Astrocyte (in vitro differentiated cells and primary cell): ENCODE measurements at regions not wholly inside any gene's neighbourhood (a gene's known extent, or its start where the extent isn't known, plus 50 kb on each side); places are given as distances from the start of the nearest gene placed in this dataset.
A peak's percentile ranks its signal among the peaks of the same experiment; 100 is the strongest.

Experiments
- DNase-seq: peaks from one replicate; pipeline ENCODE4 v3.0.0-alpha.2; 2010; ENCODE audit warnings: low read depth
- FAIRE-seq: peaks from 2 replicates; lab custom pipeline; 2011; peaks lifted over from hg19 to GRCh38; lab: Jason Lieb, UNC
- H2AFZ ChIP-seq: 2 replicates; pipeline ENCODE4 v1.6.0; 2012; ENCODE audit warnings: low read depth, low read length, inconsistent platforms
- H3K27ac ChIP-seq: 2 replicates; pipeline ENCODE4 v1.5.1; 2011; ENCODE audit warnings: low read depth, low read length, inconsistent platforms
- H3K27me3 ChIP-seq: 2 replicates; pipeline ENCODE4 v1.6.0; 2011; ENCODE audit warnings: low read length, inconsistent platforms; ENCODE audit not compliant: insufficient read depth
- H3K36me3 ChIP-seq: 2 replicates; pipeline ENCODE4 v1.5.1; 2011; ENCODE audit warnings: low read length, inconsistent platforms; ENCODE audit not compliant: insufficient read depth
- H3K4me1 ChIP-seq: 2 replicates; pipeline ENCODE4 v1.5.1; 2011; ENCODE audit warnings: low read length, inconsistent platforms; ENCODE audit not compliant: insufficient read depth
- H3K4me2 ChIP-seq: 2 replicates; pipeline ENCODE4 v1.6.0; 2012; ENCODE audit warnings: low read length, inconsistent platforms
- H3K4me3 ChIP-seq: 2 replicates; pipeline ENCODE4 v1.5.1; 2011; ENCODE audit warnings: low read depth, mild to moderate bottlenecking, low read length, inconsistent platforms; ENCODE audit not compliant: insufficient read depth
- H3K79me2 ChIP-seq: 2 replicates; pipeline ENCODE4 v1.6.0; 2012; ENCODE audit warnings: mild to moderate bottlenecking, low read length, inconsistent platforms; ENCODE audit not compliant: insufficient read depth
- H3K9ac ChIP-seq: 2 replicates; pipeline ENCODE4 v1.6.0; 2012; ENCODE audit warnings: mild to moderate bottlenecking, low read length, inconsistent platforms
- H3K9me3 ChIP-seq: 2 replicates; pipeline ENCODE4 v1.5.1; 2012; ENCODE audit warnings: low read depth, mild to moderate bottlenecking, low read length, inconsistent platforms; ENCODE audit not compliant: insufficient read depth
- H4K20me1 ChIP-seq: 2 replicates; pipeline ENCODE4 v1.6.0; 2012; ENCODE audit warnings: low read length, inconsistent platforms; ENCODE audit not compliant: insufficient read depth
- H3K27ac Mint-ChIP-seq: one replicate; pipeline ENCODE4 v1.8.0; 2021; ENCODE audit warnings: mild to moderate bottlenecking, mixed read lengths; ENCODE audit not compliant: unreplicated experiment
- H3K27me3 Mint-ChIP-seq: one replicate; pipeline ENCODE4 v1.8.0; 2021; ENCODE audit warnings: low read depth, mixed read lengths; ENCODE audit not compliant: unreplicated experiment
- H3K36me3 Mint-ChIP-seq: one replicate; pipeline ENCODE4 v1.8.0; 2021; ENCODE audit warnings: low read depth, mixed read lengths; ENCODE audit not compliant: unreplicated experiment
- H3K4me1 Mint-ChIP-seq: one replicate; pipeline ENCODE4 v1.8.0; 2021; ENCODE audit warnings: low read depth, mixed read lengths; ENCODE audit not compliant: unreplicated experiment
- H3K4me3 Mint-ChIP-seq: one replicate; pipeline ENCODE4 v1.8.0; 2021; ENCODE audit warnings: mild to moderate bottlenecking, moderate library complexity, mixed read lengths; ENCODE audit not compliant: unreplicated experiment
- H3K9me3 Mint-ChIP-seq: one replicate; pipeline ENCODE4 v1.8.0; 2021; ENCODE audit warnings: mild to moderate bottlenecking, mixed read lengths; ENCODE audit not compliant: unreplicated experiment
- CTCF ChIP-seq: IDR thresholded peaks from 2 replicates; pipeline ENCODE4 v1.5.1; 2011; ENCODE audit warnings: low read depth, mild to moderate bottlenecking, inconsistent platforms, low read length, moderate library complexity; ENCODE audit not compliant: insufficient read depth
- EZH2 ChIP-seq: IDR thresholded peaks from 2 replicates; pipeline ENCODE4 v1.6.1; 2012; ENCODE audit warnings: mild to moderate bottlenecking, low read length, inconsistent platforms; ENCODE audit not compliant: insufficient read depth

GRCh38 chr1:232110281-232111090 is 483.9 kb downstream of the DISC1 start:
- DNase-seq (peak; percentile 83), FAIRE-seq (no peak)
- H3K4me3 ChIP-seq = no peak overlapping the region
- H2AFZ ChIP-seq = no peak overlapping the region
- no peaks in the 10 kb centered on the region for H3K9me3 ChIP-seq
- no peak overlapping the region for H3K27ac Mint-ChIP-seq
- no peaks in the 10 kb centered on the region for H3K36me3 ChIP-seq
- H3K9me3 Mint-ChIP-seq = no peaks in the 10 kb centered on the region
- no peaks in the 10 kb centered on the region for H3K36me3 Mint-ChIP-seq
- no peaks in the 10 kb centered on the region for H3K27me3 ChIP-seq
- H3K4me3 Mint-ChIP-seq = no peak overlapping the region
- no peaks in the 10 kb centered on the region for H4K20me1 ChIP-seq
- peaks cover 25% of the 10 kb centered on the region for H3K4me1 Mint-ChIP-seq
- H3K9ac ChIP-seq = no peak overlapping the region
- peaks cover 4% of the 10 kb centered on the region for H3K4me1 ChIP-seq
- H3K79me2 ChIP-seq = no peaks in the 10 kb centered on the region
- no peaks in the 10 kb centered on the region for H3K27me3 Mint-ChIP-seq
- TF ChIP-seq CTCF (no peak), EZH2 (no peak)
- H3K4me2 ChIP-seq = peak overlapping the region; percentile 9
- H3K27ac ChIP-seq = no peak overlapping the region

- Histone ChIP-seq H3K4me1 (peaks cover 4% of the 10 kb centered on the region), H3K36me3 (no peaks in the 10 kb centered on the region), H3K9ac (no peak overlapping the region), H3K27me3 (no peaks in the 10 kb centered on the region), H3K27ac (no peak overlapping the region), H3K9me3 (no peaks in the 10 kb centered on the region), H4K20me1 (no peaks in the 10 kb centered on the region), H3K79me2 (no peaks in the 10 kb centered on the region), H3K4me2 (no peak overlapping the region), H2AFZ (no peak overlapping the region), H3K4me3 (no peak overlapping the region)
- no peak for FAIRE-seq
- no peaks in the 10 kb centered on the region for H3K9me3 Mint-ChIP-seq
- H3K4me1 Mint-ChIP-seq = peaks cover 25% of the 10 kb centered on the region
- peaks cover 4% of the 10 kb centered on the region for H3K27me3 Mint-ChIP-seq
- H3K4me3 Mint-ChIP-seq = no peak overlapping the region
- no peak for TF ChIP-seq CTCF
- TF ChIP-seq EZH2 = no peak
- H3K36me3 Mint-ChIP-seq = no peaks in the 10 kb centered on the region
- no peak for DNase-seq
- H3K27ac Mint-ChIP-seq = no peak overlapping the region
These were observed 482.8 kb downstream of the DISC1 start for GRCh38 chr1:232109391-232109790.

- H4K20me1 ChIP-seq = no peaks in the 10 kb centered on the region
- Mint-ChIP-seq H3K27me3 (peaks cover 9% of the 10 kb centered on the region), H3K27ac (no peak overlapping the region), H3K9me3 (no peaks in the 10 kb centered on the region), H3K36me3 (no peaks in the 10 kb centered on the region), H3K4me1 (peaks cover 25% of the 10 kb centered on the region), H3K4me3 (peak overlapping the region; percentile 3)
- TF ChIP-seq CTCF (no peak), EZH2 (no peak)
- H3K79me2 ChIP-seq = no peaks in the 10 kb centered on the region
- H3K36me3 ChIP-seq = no peaks in the 10 kb centered on the region
- peaks cover 4% of the 10 kb centered on the region for H3K4me1 ChIP-seq
- H3K4me2 ChIP-seq = no peak overlapping the region
- FAIRE-seq (no peak), DNase-seq (no peak)
- H3K27ac ChIP-seq = no peak overlapping the region
- H3K4me3 ChIP-seq = no peak overlapping the region
- no peak overlapping the region for H2AFZ ChIP-seq
- H3K9ac ChIP-seq = no peak overlapping the region
- H3K27me3 ChIP-seq = no peaks in the 10 kb centered on the region
- no peaks in the 10 kb centered on the region for H3K9me3 ChIP-seq
These were observed 482.0 kb downstream of the DISC1 start for GRCh38 chr1:232108598-232108997.
